ENCODE measurements at regions not wholly inside any gene's neighbourhood (a gene's known extent, or its start where the extent isn't known, plus 50 kb on each side); places are given as distances from the start of the nearest gene placed in this dataset.

DNA sequence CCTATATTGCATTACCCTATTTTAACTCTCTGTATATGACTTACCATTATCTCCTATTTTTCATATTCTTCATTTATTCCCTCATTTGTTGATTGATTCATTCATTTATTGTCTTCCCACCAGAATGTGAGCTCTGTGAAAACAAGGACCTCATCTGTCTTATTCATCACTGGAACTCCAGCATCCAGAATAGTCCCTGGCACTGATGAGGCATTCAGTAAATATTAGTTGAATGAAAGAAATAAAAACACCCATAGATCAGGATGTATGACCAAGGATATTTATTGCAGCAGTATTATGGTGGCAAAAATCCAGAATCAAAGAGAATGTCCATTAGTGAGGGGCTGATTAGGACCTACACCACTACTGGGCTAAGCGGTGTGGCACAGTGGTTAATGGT lies 164.9 kb downstream of the SPRY1 start:
- Histone ChIP-seq H3K27ac (ENCODE audit: low read depth, low read length) (no peak overlapping the region), H3K9me2 (replicated peaks; ENCODE audit: control insufficient read depth, low read length) (no peaks in the 10 kb centered on the region; the same call in 1 of the 2 replicates), H3K27me3 (ENCODE audit: control insufficient read depth, low read length) (peaks cover 16% of the 10 kb centered on the region), H3K4me2 (ENCODE audit: low read length) (no peak overlapping the region), H4K20me1 (ENCODE audit: control insufficient read depth, insufficient read depth, low read depth, low read length) (no peaks in the 10 kb centered on the region), H3K79me2 (ENCODE audit: control insufficient read depth, low read length) (no peaks in the 10 kb centered on the region), H3F3A (ENCODE audit: control insufficient read depth, insufficient read depth) (no peaks in the 10 kb centered on the region), H3K36me3 (ENCODE audit: control insufficient read depth, low read length) (no peaks in the 10 kb centered on the region), H3K4me1 (ENCODE audit: control insufficient read depth, low read length) (no peaks in the 10 kb centered on the region), H3K4me3 (ENCODE audit: low read length) (no peak overlapping the region), H3K9me3 (ENCODE audit: control insufficient read depth, insufficient read depth, low read length) (no peaks in the 10 kb centered on the region)
- TF ChIP-seq, protein P1, sequence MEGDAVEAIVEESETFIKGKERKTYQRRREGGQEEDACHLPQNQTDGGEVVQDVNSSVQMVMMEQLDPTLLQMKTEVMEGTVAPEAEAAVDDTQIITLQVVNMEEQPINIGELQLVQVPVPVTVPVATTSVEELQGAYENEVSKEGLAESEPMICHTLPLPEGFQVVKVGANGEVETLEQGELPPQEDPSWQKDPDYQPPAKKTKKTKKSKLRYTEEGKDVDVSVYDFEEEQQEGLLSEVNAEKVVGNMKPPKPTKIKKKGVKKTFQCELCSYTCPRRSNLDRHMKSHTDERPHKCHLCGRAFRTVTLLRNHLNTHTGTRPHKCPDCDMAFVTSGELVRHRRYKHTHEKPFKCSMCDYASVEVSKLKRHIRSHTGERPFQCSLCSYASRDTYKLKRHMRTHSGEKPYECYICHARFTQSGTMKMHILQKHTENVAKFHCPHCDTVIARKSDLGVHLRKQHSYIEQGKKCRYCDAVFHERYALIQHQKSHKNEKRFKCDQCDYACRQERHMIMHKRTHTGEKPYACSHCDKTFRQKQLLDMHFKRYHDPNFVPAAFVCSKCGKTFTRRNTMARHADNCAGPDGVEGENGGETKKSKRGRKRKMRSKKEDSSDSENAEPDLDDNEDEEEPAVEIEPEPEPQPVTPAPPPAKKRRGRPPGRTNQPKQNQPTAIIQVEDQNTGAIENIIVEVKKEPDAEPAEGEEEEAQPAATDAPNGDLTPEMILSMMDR (IDR thresholded peaks at IDR 0.05; ENCODE audit: low read depth, low read length, poor library complexity, severe bottlenecking), result no peak
- TF ChIP-seq EZH2phosphoT487 (IDR thresholded peaks at IDR 0.05; ENCODE audit: borderline replicate concordance, low read length), result no peak

DNA sequence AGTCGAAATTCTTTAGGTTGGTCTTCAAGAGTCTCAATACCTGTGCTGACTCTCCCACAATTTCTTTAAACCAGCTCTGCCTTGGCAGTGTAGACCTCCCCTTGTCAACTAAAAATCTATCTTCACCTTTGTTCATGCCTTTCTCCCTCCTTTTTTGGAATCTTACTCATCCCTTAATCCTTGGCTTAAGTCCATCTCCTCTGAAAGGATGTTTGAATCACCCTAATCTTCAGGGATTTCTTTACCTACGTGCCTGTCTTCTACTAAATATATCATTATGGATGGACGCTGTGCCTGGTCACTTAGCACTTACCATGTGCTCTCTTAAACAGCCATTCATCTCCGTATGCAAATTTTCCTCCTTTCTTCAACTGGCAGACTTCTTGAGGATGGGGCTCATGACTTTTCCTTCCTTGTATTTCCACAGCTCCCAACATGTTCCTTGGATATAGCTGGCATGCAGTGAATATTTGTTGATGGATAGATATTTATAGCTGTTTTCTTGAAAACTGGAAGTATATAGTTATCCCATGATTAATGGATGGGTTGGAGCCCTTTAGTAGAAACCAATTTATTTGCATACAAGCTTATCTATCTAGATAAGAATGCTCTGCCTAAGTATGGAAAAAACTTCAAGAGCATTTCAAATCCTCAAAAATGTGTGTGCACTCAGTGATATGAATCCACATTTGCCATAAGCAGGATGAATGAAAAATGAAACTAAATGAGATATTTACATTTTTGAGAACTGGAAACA lies 166.6 kb downstream of the SPRY1 start:
- Histone ChIP-seq H3K4me3 (ENCODE audit: low read length) (no peak overlapping the region), H3K79me2 (ENCODE audit: control insufficient read depth, low read length) (no peaks in the 10 kb centered on the region), H3K27me3 (ENCODE audit: control insufficient read depth, low read length) (peaks cover 16% of the 10 kb centered on the region), H3K27ac (ENCODE audit: low read depth, low read length) (no peak overlapping the region), H3F3A (ENCODE audit: control insufficient read depth, insufficient read depth) (no peaks in the 10 kb centered on the region), H3K36me3 (ENCODE audit: control insufficient read depth, low read length) (no peaks in the 10 kb centered on the region), H3K4me2 (ENCODE audit: low read length) (no peak overlapping the region), H4K20me1 (ENCODE audit: control insufficient read depth, insufficient read depth, low read depth, low read length) (no peaks in the 10 kb centered on the region), H3K4me1 (ENCODE audit: control insufficient read depth, low read length) (no peaks in the 10 kb centered on the region), H3K9me2 (replicated peaks; ENCODE audit: control insufficient read depth, low read length) (no peaks in the 10 kb centered on the region; the same call in 1 of the 2 replicates), H3K9me3 (ENCODE audit: control insufficient read depth, insufficient read depth, low read length) (no peaks in the 10 kb centered on the region)
- TF ChIP-seq, protein P1 (IDR thresholded peaks at IDR 0.05; ENCODE audit: low read depth, low read length, poor library complexity, severe bottlenecking), result no peak
- no peak for TF ChIP-seq EZH2phosphoT487 (IDR thresholded peaks at IDR 0.05; ENCODE audit: borderline replicate concordance, low read length)

DNA sequence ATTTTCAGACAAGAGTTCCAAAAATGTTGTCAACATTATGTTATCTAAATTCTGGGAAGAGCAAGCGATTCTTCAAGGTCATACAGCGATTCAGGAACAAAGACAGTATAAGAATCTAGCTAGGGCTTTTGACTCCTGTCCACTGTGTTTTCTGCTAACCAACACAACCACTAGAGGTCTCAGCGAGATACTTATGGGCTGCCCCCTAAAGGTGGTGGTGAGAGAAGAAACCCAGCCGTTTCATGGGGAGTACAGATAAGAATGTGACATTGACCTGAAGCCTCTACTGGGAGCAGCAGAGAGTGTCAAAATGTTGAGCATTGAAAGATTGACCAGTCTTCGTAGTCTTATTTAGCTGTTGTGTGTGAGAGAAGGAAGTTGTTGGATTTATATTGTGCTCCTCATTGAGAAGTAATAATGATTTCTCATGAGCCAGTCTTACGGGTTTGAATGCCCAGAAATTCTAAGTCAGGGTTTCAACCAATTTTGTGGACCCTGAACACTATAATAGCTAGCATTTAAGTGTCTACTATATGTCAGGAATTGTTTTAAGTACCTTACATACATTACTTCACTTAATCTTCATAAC lies 168.3 kb downstream of the SPRY1 start:
- H3K9me3 ChIP-seq (ENCODE audit: control insufficient read depth, insufficient read depth, low read length), result no peaks in the 10 kb centered on the region
- no peaks in the 10 kb centered on the region for H3K36me3 ChIP-seq (ENCODE audit: control insufficient read depth, low read length)
- no peaks in the 10 kb centered on the region for H3F3A ChIP-seq (ENCODE audit: control insufficient read depth, insufficient read depth)
- TF ChIP-seq, protein P1 (IDR thresholded peaks at IDR 0.05; ENCODE audit: low read depth, low read length, poor library complexity, severe bottlenecking), result peak; percentile 98
- no peak for TF ChIP-seq EZH2phosphoT487 (IDR thresholded peaks at IDR 0.05; ENCODE audit: borderline replicate concordance, low read length)
- no peaks in the 10 kb centered on the region for H3K79me2 ChIP-seq (ENCODE audit: control insufficient read depth, low read length)
- H3K4me3 ChIP-seq (ENCODE audit: low read length), result no peak overlapping the region
- no peaks in the 10 kb centered on the region for H4K20me1 ChIP-seq (ENCODE audit: control insufficient read depth, insufficient read depth, low read depth, low read length)
- no peak overlapping the region for H3K4me2 ChIP-seq (ENCODE audit: low read length)
- no peak overlapping the region for H3K27ac ChIP-seq (ENCODE audit: low read depth, low read length)
- H3K4me1 ChIP-seq (ENCODE audit: control insufficient read depth, low read length), result no peaks in the 10 kb centered on the region
- H3K9me2 ChIP-seq (replicated peaks; ENCODE audit: control insufficient read depth, low read length), result no peaks in the 10 kb centered on the region; the same call in 1 of the 2 replicates
- peaks cover 9% of the 10 kb centered on the region; the same call in 1 of the 2 replicates for H3K27me3 ChIP-seq (ENCODE audit: control insufficient read depth, low read length)

Data from DOHH2 (cell line).